Liver (tissue), 8 donors: ENCODE measurements at regions not wholly inside any gene's neighbourhood (a gene's known extent, or its start where the extent isn't known, plus 50 kb on each side); places are given as distances from the start of the nearest gene placed in this dataset.

ENCODE experiments used
- DNase-seq: peaks from one replicate; pipeline ENCODE4 v3.0.0-alpha.2; 2017; ENCODE audit warnings: low spot score
- H3K27ac ChIP-seq, 2 donors: one replicate each; pipeline ENCODE4 v1.7.0; 2013; ENCODE audit warnings: inconsistent platforms in 2 of 2, low read length in 2 of 2, control low read depth in 1 of 2, low read depth in 1 of 2, mild to moderate bottlenecking in 1 of 2
- H3K27me3 ChIP-seq, 4 donors: one replicate each; pipeline versions ENCODE4 v1.6.1 to v1.7.0; 2013; ENCODE audit warnings: low read length in 3 of 4, inconsistent platforms in 1 of 4, mild to moderate bottlenecking in 1 of 4, moderate library complexity in 1 of 4; ENCODE audit not compliant: control insufficient read depth in 4 of 4, insufficient read depth in 4 of 4
- H3K36me3 ChIP-seq, 4 donors: one replicate each; pipeline versions ENCODE4 v1.6.1 to v1.7.0; 2013; ENCODE audit warnings: low read length in 3 of 4, mild to moderate bottlenecking in 3 of 4, low read depth in 1 of 4, moderate library complexity in 1 of 4; ENCODE audit not compliant: control insufficient read depth in 4 of 4, insufficient read depth in 3 of 4
- H3K4me1 ChIP-seq, 4 donors: one replicate each; pipeline versions ENCODE4 v1.6.1 to v1.7.0; 2013; ENCODE audit warnings: low read length in 3 of 4, mild to moderate bottlenecking in 3 of 4, moderate library complexity in 1 of 4; ENCODE audit not compliant: control insufficient read depth in 4 of 4, insufficient read depth in 4 of 4
- H3K4me3 ChIP-seq, 3 donors: one replicate each; pipeline versions ENCODE4 v1.6.1 to v1.7.0; 2013; ENCODE audit warnings: low read length in 3 of 3, control low read depth in 1 of 3, low read depth in 1 of 3, mild to moderate bottlenecking in 1 of 3
- H3K9ac ChIP-seq, 2 donors: one replicate each; pipeline ENCODE4 v1.7.0; 2013; ENCODE audit warnings: low read length in 2 of 2, mild to moderate bottlenecking in 2 of 2, moderate library complexity in 2 of 2, control low read depth in 1 of 2, low read depth in 1 of 2
- H3K9me3 ChIP-seq, 4 donors: one replicate each; pipeline versions ENCODE4 v1.6.1 to v1.7.0; 2013; ENCODE audit warnings: low read length in 3 of 4; ENCODE audit not compliant: control insufficient read depth in 4 of 4
- ATF3 ChIP-seq: IDR thresholded peaks from 2 replicates; pipeline ENCODE4 v1.6.1; 2016; ENCODE audit warnings: antibody characterized with exemption
- CTCF ChIP-seq: fragments of 150-350 bp; IDR thresholded peaks from 2 replicates; pipeline ENCODE4 v1.5.1; 2017; ENCODE audit warnings: improper control_type of control experiment, low read depth, low read length; ENCODE audit not compliant: missing input control
- EGR1 ChIP-seq, 2 donors: IDR thresholded peaks; 2 replicates each; pipeline ENCODE4 v1.6.1; 2016 to 2018; ENCODE audit warnings: antibody characterized with exemption in 2 of 2, low read depth in 2 of 2
- FOXA1 ChIP-seq: IDR thresholded peaks from 2 replicates; pipeline ENCODE4 v1.6.1; 2016; ENCODE audit warnings: antibody characterized with exemption
- FOXA2 ChIP-seq: IDR thresholded peaks from 2 replicates; pipeline ENCODE4 v1.6.1; 2016; ENCODE audit warnings: antibody characterized with exemption
- GABPA ChIP-seq, 2 donors: IDR thresholded peaks in 1 of 2; conservative IDR thresholded peaks in 1 of 2; 2 replicates each; pipeline ENCODE4 v1.6.1; 2016; ENCODE audit warnings: antibody characterized with exemption in 2 of 2, mild to moderate bottlenecking in 1 of 2, moderate library complexity in 1 of 2
- HNF4A ChIP-seq, 2 donors: conservative IDR thresholded peaks; 2 replicates each; pipeline ENCODE4 v1.6.1; 2016; ENCODE audit warnings: antibody characterized with exemption in 2 of 2, mild to moderate bottlenecking in 2 of 2
- JUND ChIP-seq, 2 donors: IDR thresholded peaks; 2 replicates each; pipeline ENCODE4 v1.6.1; 2016; ENCODE audit warnings: antibody characterized with exemption in 2 of 2
- MAX ChIP-seq: IDR thresholded peaks from 2 replicates; pipeline ENCODE4 v1.6.1; 2016; ENCODE audit warnings: antibody characterized with exemption
- NR2F2 ChIP-seq: IDR thresholded peaks from 2 replicates; pipeline ENCODE4 v1.6.1; 2016; ENCODE audit warnings: antibody characterized with exemption
- RAD21 ChIP-seq, 2 donors: IDR thresholded peaks; 2 replicates each; pipeline ENCODE4 v1.6.1; 2016; ENCODE audit warnings: antibody characterized with exemption in 2 of 2, mild to moderate bottlenecking in 2 of 2
- REST ChIP-seq: IDR thresholded peaks from 2 replicates; pipeline ENCODE4 v1.6.1; 2016; ENCODE audit warnings: antibody characterized with exemption, mild to moderate bottlenecking
- RXRA ChIP-seq, 2 donors: IDR thresholded peaks; 2 replicates each; pipeline ENCODE4 v1.6.1; 2017 to 2018; ENCODE audit warnings: antibody characterized with exemption in 2 of 2, mild to moderate bottlenecking in 1 of 2
- SP1 ChIP-seq: IDR thresholded peaks from 2 replicates; pipeline ENCODE4 v1.6.1; 2018; ENCODE audit warnings: antibody characterized with exemption, mild to moderate bottlenecking
- TAF1 ChIP-seq: conservative IDR thresholded peaks from 2 replicates; pipeline ENCODE4 v1.6.1; 2016; ENCODE audit warnings: antibody characterized with exemption, mild to moderate bottlenecking
- YY1 ChIP-seq: IDR thresholded peaks from 2 replicates; pipeline ENCODE4 v1.6.1; 2016; ENCODE audit warnings: antibody characterized with exemption, mild to moderate bottlenecking
- ZBTB33 ChIP-seq: IDR thresholded peaks from 2 replicates; pipeline ENCODE4 v1.6.1; 2016; ENCODE audit warnings: antibody characterized with exemption
- WGBS: extraction: QIAGEN DNeasy Blood & Tissue Kit; methylation state at CpG from one replicate; pipeline ENCODE4 v1.1.7; 2013; 5-methylcytosine and 5-hydroxymethylcytosine counted together
- donor health status: healthy.
- donor health status: healthy.
- donor health status: healthy.
- donor health status: healthy.
- donor health status: healthy.

- no peak for TF ChIP-seq CTCF
- no peak for TF ChIP-seq EGR1 (IDR thresholded peaks at IDR 0.05; ENCODE audit: low read depth in 2 of 2)
- no peak for TF ChIP-seq GABPA (IDR thresholded peaks at IDR 0.05 in 1 of 2, conservative IDR thresholded peaks at IDR 0.05 in 1 of 2)
- TF ChIP-seq MAX: no peak
- TF ChIP-seq FOXA2: no peak
- no peak for TF ChIP-seq HNF4A (conservative IDR thresholded peaks at IDR 0.05)
- no peak for TF ChIP-seq ATF3
- TF ChIP-seq RXRA (IDR thresholded peaks at IDR 0.05): no peak
- H3K9me3 ChIP-seq: no peaks in the 10 kb centered on the region
- no peaks in the 10 kb centered on the region for H3K36me3 ChIP-seq
- WGBS: 99% methylated on average over 3 of the region's 3 CpGs
- no peak overlapping the region for H3K27ac ChIP-seq
- H3K9ac ChIP-seq: no peak overlapping the region
- peaks cover 0 to 3% (median 0%) of the 10 kb centered on the region in 4 donors for H3K4me1 ChIP-seq
- DNase-seq: no peak
- H3K4me3 ChIP-seq: no peak overlapping the region
- no peaks in the 10 kb centered on the region for H3K27me3 ChIP-seq
Measured at GRCh38 chr2:195537811-195538210, 119.2 kb upstream of the SLC39A10 start.

GRCh38 chr2:195536906-195537305 lies 120.1 kb upstream of the SLC39A10 start:
- Histone ChIP-seq H3K9me3 (no peaks in the 10 kb centered on the region), H3K9ac (no peak overlapping the region), H3K4me1 (peaks cover 0 to 3% (median 0%) of the 10 kb centered on the region in 4 donors), H3K36me3 (no peaks in the 10 kb centered on the region), H3K27ac (no peak overlapping the region), H3K27me3 (no peaks in the 10 kb centered on the region), H3K4me3 (no peak overlapping the region)
- TF ChIP-seq ATF3 (no peak), YY1 (no peak), RXRA (IDR thresholded peaks at IDR 0.05) (no peak), ZBTB33 (no peak), FOXA1 (no peak), JUND (IDR thresholded peaks at IDR 0.05) (no peak), NR2F2 (no peak), RAD21 (IDR thresholded peaks at IDR 0.05) (no peak), TAF1 (no peak), GABPA (IDR thresholded peaks at IDR 0.05 in 1 of 2, conservative IDR thresholded peaks at IDR 0.05 in 1 of 2) (no peak), MAX (no peak), EGR1 (IDR thresholded peaks at IDR 0.05; ENCODE audit: low read depth in 2 of 2) (no peak), FOXA2 (no peak), REST (no peak), SP1 (no peak)
- DNase-seq: no peak
- 74% methylated on average over 2 of the region's 2 CpGs for WGBS
